ENCODE measurements at regions not wholly inside any gene's neighbourhood (a gene's known extent, or its start where the extent isn't known, plus 50 kb on each side); places are given as distances from the start of the nearest gene placed in this dataset.

GRCh38 chr13:36601186-36601585, 72.6 kb upstream of the SERTM1 start:
- DNase-seq = no peak
- H3K27ac ChIP-seq (ENCODE audit: low read depth in 2 of 2, low read length in 1 of 2) = no peak overlapping the region
- 0% methylated on average over 2 of the region's 2 CpGs for WGBS (ENCODE audit: low lambda C conversion rate)
- H3K4me1 ChIP-seq (ENCODE audit: control insufficient read depth in 1 of 2, insufficient read depth in 2 of 2, low read depth in 1 of 2, low read length in 1 of 2) = no peaks in the 10 kb centered on the region
- H3K9ac ChIP-seq = no peak overlapping the region
- H3K9me2 ChIP-seq = no peaks in the 10 kb centered on the region
- no peak overlapping the region for H3K4me3 ChIP-seq (ENCODE audit: low read depth in 2 of 2, low read length in 1 of 2)
- H3K36me3 ChIP-seq (replicated peaks in 1 of 2; ENCODE audit: control insufficient read depth in 1 of 2, insufficient read depth in 2 of 2, low read length in 1 of 2) = no peaks in the 10 kb centered on the region
- no peak for TF ChIP-seq FOSL2 (IDR thresholded peaks at IDR 0.05; ENCODE audit: borderline replicate concordance, low read depth)
- no peak for TF ChIP-seq CHD2 (IDR thresholded peaks at IDR 0.05; ENCODE audit: low read length, partially characterized antibody)
- TF ChIP-seq MAX (IDR thresholded peaks at IDR 0.05; ENCODE audit: low read depth) = no peak
- no peak for TF ChIP-seq JUND (IDR thresholded peaks at IDR 0.05)
- TF ChIP-seq RFX5 (IDR thresholded peaks at IDR 0.05; ENCODE audit: low read length) = no peak
- no peak for TF ChIP-seq GABPA (IDR thresholded peaks at IDR 0.05; ENCODE audit: low read depth)
- TF ChIP-seq FOXM1 (IDR thresholded peaks at IDR 0.05; ENCODE audit: low read depth) = no peak
- TF ChIP-seq NRF1 (IDR thresholded peaks at IDR 0.05; ENCODE audit: low read depth, low read length) = no peak
- TF ChIP-seq RAD21 (IDR thresholded peaks at IDR 0.05; ENCODE audit: low read length) = no peak
- no peak for TF ChIP-seq SIN3A (IDR thresholded peaks at IDR 0.05; ENCODE audit: borderline replicate concordance, low read depth, low read length)
- TF ChIP-seq PBX3 (IDR thresholded peaks at IDR 0.05) = no peak
- no peak for TF ChIP-seq USF1 (IDR thresholded peaks at IDR 0.05; ENCODE audit: borderline replicate concordance, low read depth)
- TF ChIP-seq NFIC (IDR thresholded peaks at IDR 0.05; ENCODE audit: borderline replicate concordance) = no peak
- TF ChIP-seq MXI1 (IDR thresholded peaks at IDR 0.05; ENCODE audit: low read depth, low read length) = no peak
- no peak for TF ChIP-seq GATA2 (CRISPR knock-in tag; IDR thresholded peaks at IDR 0.05)
- no peak for TF ChIP-seq POLR2AphosphoS5 (IDR thresholded peaks at IDR 0.05; ENCODE audit: low read depth, low read length)
- no peaks in the 10 kb centered on the region for H4K20me1 ChIP-seq (ENCODE audit: insufficient read depth)
- H3K9me3 ChIP-seq = no peaks in the 10 kb centered on the region
- H2AFZ ChIP-seq (ENCODE audit: low read depth) = no peak overlapping the region
- H3K4me2 ChIP-seq = no peak overlapping the region
- POLR2A ChIA-PET = no interaction called here
- H3F3A ChIP-seq (replicated peaks; ENCODE audit: insufficient read depth) = no peaks in the 10 kb centered on the region
- no peaks in the 10 kb centered on the region; the same call in 1 of the 2 replicates for H3K27me3 ChIP-seq (ENCODE audit: insufficient read depth)
- CTCF ChIA-PET = interaction anchor here (1.6 kb wide), 1 partner anchor 36 kb away, joined by 3 read pairs; no protein-coding TSS in a partner anchor
- H3K79me2 ChIP-seq (ENCODE audit: insufficient read depth) = no peaks in the 10 kb centered on the region

GRCh38 chr13:36606060-36606459, 67.8 kb upstream of the SERTM1 start:
- no peak overlapping the region for H2AFZ ChIP-seq (ENCODE audit: low read depth)
- H4K20me1 ChIP-seq (ENCODE audit: insufficient read depth) = no peaks in the 10 kb centered on the region
- no peak overlapping the region for H3K9ac ChIP-seq
- DNase-seq = no peak
- H3K4me2 ChIP-seq = no peak overlapping the region
- CTCF ChIA-PET = no interaction called here
- no peaks in the 10 kb centered on the region for H3K27me3 ChIP-seq (ENCODE audit: insufficient read depth)
- H3K4me1 ChIP-seq (ENCODE audit: control insufficient read depth in 1 of 2, insufficient read depth in 2 of 2, low read depth in 1 of 2, low read length in 1 of 2) = no peaks in the 10 kb centered on the region
- no peaks in the 10 kb centered on the region for H3K79me2 ChIP-seq (ENCODE audit: insufficient read depth)
- POLR2A ChIA-PET = no interaction called here
- no peaks in the 10 kb centered on the region for H3K9me2 ChIP-seq
- no peak overlapping the region for H3K27ac ChIP-seq (ENCODE audit: low read depth in 2 of 2, low read length in 1 of 2)
- H3K4me3 ChIP-seq (ENCODE audit: low read depth in 2 of 2, low read length in 1 of 2) = no peak overlapping the region
- 6% methylated on average over 2 of the region's 2 CpGs for WGBS (ENCODE audit: low lambda C conversion rate)
- no peak for TF ChIP-seq YY1 (IDR thresholded peaks at IDR 0.05; ENCODE audit: low read depth)
- no peak for TF ChIP-seq ELF1 (IDR thresholded peaks at IDR 0.05)
- TF ChIP-seq RFX5 (IDR thresholded peaks at IDR 0.05; ENCODE audit: low read length) = no peak
- no peak for TF ChIP-seq GATA2 (CRISPR knock-in tag; IDR thresholded peaks at IDR 0.05)
- no peak for TF ChIP-seq GABPA (IDR thresholded peaks at IDR 0.05; ENCODE audit: low read depth)
- TF ChIP-seq TAF1 (IDR thresholded peaks at IDR 0.05; ENCODE audit: borderline replicate concordance, low read depth, low read length) = no peak
- TF ChIP-seq SMC3 (IDR thresholded peaks at IDR 0.05; ENCODE audit: low read depth, low read length) = no peak
- TF ChIP-seq MXI1 (IDR thresholded peaks at IDR 0.05; ENCODE audit: low read depth, low read length) = no peak
- no peak for TF ChIP-seq RXRA (IDR thresholded peaks at IDR 0.05; ENCODE audit: borderline replicate concordance, low read depth)
- TF ChIP-seq POLR2AphosphoS5 (IDR thresholded peaks at IDR 0.05; ENCODE audit: low read depth, low read length) = no peak
- no peak for TF ChIP-seq RCOR1 (IDR thresholded peaks at IDR 0.05; ENCODE audit: low read length)
- no peak for TF ChIP-seq CTCF (IDR thresholded peaks at IDR 0.05)
- no peak for TF ChIP-seq IRF3 (IDR thresholded peaks at IDR 0.05; ENCODE audit: low read depth, low read length)
- TF ChIP-seq FOSL2 (IDR thresholded peaks at IDR 0.05; ENCODE audit: borderline replicate concordance, low read depth) = no peak
- no peak for TF ChIP-seq SIN3A (IDR thresholded peaks at IDR 0.05; ENCODE audit: borderline replicate concordance, low read depth, low read length)
- no peaks in the 10 kb centered on the region for H3K9me3 ChIP-seq
- H3K36me3 ChIP-seq (replicated peaks in 1 of 2; ENCODE audit: control insufficient read depth in 1 of 2, insufficient read depth in 2 of 2, low read length in 1 of 2) = no peaks in the 10 kb centered on the region
- H3F3A ChIP-seq (replicated peaks; ENCODE audit: insufficient read depth) = no peaks in the 10 kb centered on the region

All from SK-N-SH (cell line).